Activated naive CD4-positive, alpha-beta T cell treated with anti-CD3 and anti-CD28 coated beads, Interleukin-2, amount 50 U/mL, for 72 hours (primary cell): ENCODE measurements at regions not wholly inside any gene's neighbourhood (a gene's known extent, or its start where the extent isn't known, plus 50 kb on each side); places are given as distances from the start of the nearest gene placed in this dataset.
"Not testable (repeated sequence)": the region's sequence is repeated elsewhere in the genome, so short reads cannot be mapped to it uniquely, and the experiment has no call there.

Experiments
- ATAC-seq, 2 donors: fragments of 150-1000 bp; cut with Tn5 transposase; 2 replicates each; pipeline ENCODE4 v1.10.0; 2021; ENCODE audit warnings: mild to moderate bottlenecking in 2 of 2, moderate library complexity in 2 of 2
- DNase-seq, 2 donors: peaks; one replicate each; pipeline ENCODE4 v3.0.0; 2021 to 2022; ENCODE audit warnings: low spot score in 2 of 2
- H3K27ac Mint-ChIP-seq, 2 donors: one replicate each; pipeline ENCODE4 v1.8.0; 2022; ENCODE audit warnings: mild to moderate bottlenecking in 2 of 2, mixed read lengths in 2 of 2
- H3K36me3 Mint-ChIP-seq, 2 donors: one replicate each; pipeline ENCODE4 v1.8.0; 2022; ENCODE audit warnings: mixed read lengths in 2 of 2
- H3K9me3 Mint-ChIP-seq, 2 donors: one replicate each; pipeline ENCODE4 v1.8.0; 2022; ENCODE audit warnings: mixed read lengths in 2 of 2

- peak in 1 of 2 donors; percentile 63 for ATAC-seq
These were observed 1093.1 kb upstream of the DEFB115 start for GRCh38 chr20:30164389-30164788.

GRCh38 chr20:30167540-30167939 lies 1089.9 kb upstream of the DEFB115 start:
- ATAC-seq (no peak), DNase-seq (no peak)
- peaks cover 3 to 20% of the 10 kb centered on the region in 2 donors for H3K9me3 Mint-ChIP-seq
- no peak overlapping the region for H3K27ac Mint-ChIP-seq
- H3K36me3 Mint-ChIP-seq: peaks cover 22 to 36% of the 10 kb centered on the region in 2 donors

More at GRCh38 chr20:30164389-30164788, 1093.1 kb upstream of the DEFB115 start:
- Mint-ChIP-seq H3K36me3 (peaks cover 28 to 44% of the 10 kb centered on the region in 2 donors), H3K9me3 (peaks cover 3 to 20% of the 10 kb centered on the region in 2 donors), H3K27ac (peak overlapping the region in 1 of 2 donors; percentile 60)
- not testable (repeated sequence) for DNase-seq

- peaks cover 4 to 22% of the 10 kb centered on the region in 2 donors for H3K9me3 Mint-ChIP-seq
- H3K27ac Mint-ChIP-seq: no peak overlapping the region
- peaks cover 22 to 36% of the 10 kb centered on the region in 2 donors for H3K36me3 Mint-ChIP-seq
- DNase-seq (no peak), ATAC-seq (no peak)
These were observed 1089.3 kb upstream of the DEFB115 start for GRCh38 chr20:30168025-30168799.

GRCh38 chr20:30168800-30169138 lies 1088.7 kb upstream of the DEFB115 start:
- Mint-ChIP-seq H3K27ac (no peak overlapping the region), H3K36me3 (peaks cover 22 to 36% of the 10 kb centered on the region in 2 donors), H3K9me3 (peaks cover 7 to 26% of the 10 kb centered on the region in 2 donors)
- ATAC-seq (no peak), DNase-seq (no peak)

GRCh38 chr20:30175681-30176080 lies 1081.8 kb upstream of the DEFB115 start:
- H3K36me3 Mint-ChIP-seq: no peaks in the 10 kb centered on the region
- H3K9me3 Mint-ChIP-seq: peaks cover 4 to 16% of the 10 kb centered on the region in 2 donors
- ATAC-seq: no peak
- H3K27ac Mint-ChIP-seq: no peak overlapping the region
- no peak for DNase-seq

- H3K9me3 Mint-ChIP-seq: peaks cover 5 to 23% of the 10 kb centered on the region in 2 donors
- DNase-seq, H3K27ac Mint-ChIP-seq, H3K36me3 Mint-ChIP-seq, ATAC-seq: not testable (repeated sequence)
These were observed 1074.3 kb upstream of the DEFB115 start for GRCh38 chr20:30183124-30183523.

GRCh38 chr20:30191785-30192184 lies 1065.7 kb upstream of the DEFB115 start:
- not testable (repeated sequence) for H3K27ac Mint-ChIP-seq, ATAC-seq, H3K9me3 Mint-ChIP-seq, DNase-seq, H3K36me3 Mint-ChIP-seq

- H3K36me3 Mint-ChIP-seq, H3K9me3 Mint-ChIP-seq, DNase-seq, H3K27ac Mint-ChIP-seq, ATAC-seq: not testable (repeated sequence)
These were observed 1023.0 kb upstream of the DEFB115 start for GRCh38 chr20:30234477-30234876.

- not testable (repeated sequence) for H3K36me3 Mint-ChIP-seq, ATAC-seq, H3K27ac Mint-ChIP-seq, DNase-seq, H3K9me3 Mint-ChIP-seq
These were observed 982.4 kb upstream of the DEFB115 start for GRCh38 chr20:30275073-30275472.

- Mint-ChIP-seq H3K9me3 (peaks cover 10 to 14% of the 10 kb centered on the region in 2 donors), H3K27ac (no peak overlapping the region), H3K36me3 (peaks cover 21 to 23% of the 10 kb centered on the region in 2 donors)
- DNase-seq (no peak), ATAC-seq (no peak)
These were observed 975.8 kb upstream of the DEFB115 start for GRCh38 chr20:30281584-30282197.

GRCh38 chr20:30283476-30284280 lies 973.8 kb upstream of the DEFB115 start:
- Mint-ChIP-seq H3K36me3 (peaks cover 15 to 17% of the 10 kb centered on the region in 2 donors), H3K9me3 (peaks cover 6 to 14% of the 10 kb centered on the region in 2 donors), H3K27ac (peak overlapping the region in 1 of 2 donors; percentile 69)
- peak in 1 of 2 donors; percentile 51 for ATAC-seq
- peak; percentile 18 to 73 for DNase-seq

- DNase-seq: no peak
- H3K9me3 Mint-ChIP-seq: peaks cover 6 to 14% of the 10 kb centered on the region in 2 donors
- H3K27ac Mint-ChIP-seq: peak overlapping the region in 1 of 2 donors; percentile 69
- no peak for ATAC-seq
- H3K36me3 Mint-ChIP-seq: peaks cover 15 to 17% of the 10 kb centered on the region in 2 donors
These were observed 973.1 kb upstream of the DEFB115 start for GRCh38 chr20:30284281-30284905.

GRCh38 chr20:30285677-30286076 lies 971.8 kb upstream of the DEFB115 start:
- no peak for DNase-seq
- Mint-ChIP-seq H3K9me3 (peaks cover 6 to 15% of the 10 kb centered on the region in 2 donors), H3K36me3 (peaks cover 15 to 24% of the 10 kb centered on the region in 2 donors), H3K27ac (no peak overlapping the region)
- ATAC-seq: no peak

GRCh38 chr20:30286157-30286556 lies 971.3 kb upstream of the DEFB115 start:
- no peak overlapping the region for H3K27ac Mint-ChIP-seq
- peaks cover 15 to 28% of the 10 kb centered on the region in 2 donors for H3K36me3 Mint-ChIP-seq
- no peak for ATAC-seq
- DNase-seq: no peak
- H3K9me3 Mint-ChIP-seq: peaks cover 6 to 19% of the 10 kb centered on the region in 2 donors

- not testable (repeated sequence) for H3K27ac Mint-ChIP-seq, DNase-seq, ATAC-seq
- Mint-ChIP-seq H3K36me3 (peaks cover 11 to 24% of the 10 kb centered on the region in 2 donors), H3K9me3 (peaks cover 3 to 14% of the 10 kb centered on the region in 2 donors)
These were observed 970.0 kb upstream of the DEFB115 start for GRCh38 chr20:30287459-30287858.

GRCh38 chr20:30288346-30288745 lies 969.1 kb upstream of the DEFB115 start:
- ATAC-seq: no peak
- DNase-seq: no peak
- Mint-ChIP-seq H3K9me3 (peaks cover 3 to 15% of the 10 kb centered on the region in 2 donors), H3K36me3 (peaks cover 5 to 24% of the 10 kb centered on the region in 2 donors), H3K27ac (no peak overlapping the region)
